HG02870 (cell line): ENCODE measurements at regions not wholly inside any gene's neighbourhood (a gene's known extent, or its start where the extent isn't known, plus 50 kb on each side); places are given as distances from the start of the nearest gene placed in this dataset.

Source experiments
- ATAC-seq: cut with Tn5 transposase; IDR thresholded peaks from one replicate; pipeline ENCODE4 v1.9.1; 2021; ENCODE audit warnings: mild to moderate bottlenecking, moderate library complexity; ENCODE audit not compliant: unreplicated experiment

DNA sequence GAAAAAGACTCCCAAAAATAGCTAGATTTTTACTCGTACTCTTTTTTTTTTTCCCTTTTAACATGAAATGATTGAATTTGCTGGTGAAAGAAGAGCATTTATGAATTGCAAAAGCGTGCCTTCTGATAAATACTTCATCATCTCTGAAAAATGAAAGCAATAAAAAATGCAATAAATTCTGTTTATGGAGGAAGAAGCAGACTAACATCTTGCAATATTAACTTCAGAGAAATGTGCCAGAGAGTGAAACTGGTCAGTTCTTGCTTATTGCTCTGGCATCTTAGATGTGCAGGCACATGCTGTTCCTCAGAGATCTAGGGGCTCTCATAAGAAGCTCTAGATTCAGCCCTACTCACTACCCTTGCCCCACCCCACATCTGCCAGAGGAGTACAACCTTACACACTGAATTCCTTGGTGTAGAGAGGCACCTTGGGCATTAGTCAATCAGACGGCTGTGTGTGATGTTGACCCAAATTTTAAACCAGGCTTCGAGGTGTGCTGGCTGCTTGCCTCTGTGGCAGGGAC lies 891.1 kb upstream of the GHITM start:
- ATAC-seq = no peak

DNA sequence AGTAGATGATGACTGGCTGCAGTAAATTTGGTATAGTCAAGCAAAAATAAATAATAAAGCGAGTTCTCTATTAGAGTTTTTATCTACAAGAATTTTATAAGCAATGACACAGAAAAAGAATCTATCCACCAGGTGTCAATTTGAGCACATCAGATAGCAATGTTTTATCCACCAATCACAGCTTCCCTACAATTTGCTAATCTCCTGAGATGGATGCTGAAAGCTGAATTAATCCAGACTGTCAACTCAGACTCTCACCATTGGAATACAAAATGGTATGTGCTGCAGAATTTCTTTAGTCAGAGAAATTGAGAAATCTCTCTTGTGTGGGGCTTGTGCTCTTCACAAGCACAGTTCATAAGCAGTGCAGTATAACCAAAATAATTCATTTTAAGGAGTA lies 888.9 kb upstream of the GHITM start:
- no peak for ATAC-seq

DNA sequence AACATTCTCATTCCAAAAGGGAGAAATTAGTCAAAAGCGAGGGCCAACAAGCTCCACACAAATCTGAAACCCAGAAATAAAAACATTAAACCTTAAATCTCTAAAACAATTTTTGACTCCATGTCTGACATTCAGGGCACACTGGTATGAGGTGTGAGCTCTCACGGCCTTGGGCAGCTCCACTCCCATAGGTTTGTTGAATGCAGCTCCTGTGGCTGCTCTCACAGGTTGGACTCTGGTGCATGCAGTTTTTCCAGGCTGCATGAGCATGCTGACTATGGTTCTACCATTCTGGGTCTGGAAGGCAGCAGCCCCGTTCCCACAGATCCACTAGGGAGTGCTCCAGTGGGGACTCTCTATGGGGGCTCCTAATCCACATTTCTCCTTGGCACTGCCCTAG lies 887.1 kb upstream of the GHITM start:
- ATAC-seq = no peak

DNA sequence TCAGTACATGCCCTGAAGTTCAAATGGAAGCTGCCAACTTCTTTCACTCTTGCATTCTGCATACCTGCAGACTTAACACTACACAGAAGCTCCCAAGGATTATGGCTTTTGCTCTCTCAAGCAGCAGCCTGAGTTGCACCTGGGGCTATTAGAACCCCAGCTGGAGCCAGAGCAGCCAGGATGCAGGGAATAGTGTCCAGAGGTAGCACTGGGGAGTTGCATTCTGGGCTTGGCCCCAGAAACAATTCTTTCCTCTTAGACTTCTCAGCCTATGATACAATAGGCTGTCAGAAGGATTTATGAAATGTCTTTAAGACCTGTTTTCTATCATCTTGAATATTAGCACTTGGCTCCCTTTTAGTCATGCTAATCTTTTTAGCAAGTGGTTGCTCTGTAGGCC lies 886.7 kb upstream of the GHITM start:
- no peak for ATAC-seq

DNA sequence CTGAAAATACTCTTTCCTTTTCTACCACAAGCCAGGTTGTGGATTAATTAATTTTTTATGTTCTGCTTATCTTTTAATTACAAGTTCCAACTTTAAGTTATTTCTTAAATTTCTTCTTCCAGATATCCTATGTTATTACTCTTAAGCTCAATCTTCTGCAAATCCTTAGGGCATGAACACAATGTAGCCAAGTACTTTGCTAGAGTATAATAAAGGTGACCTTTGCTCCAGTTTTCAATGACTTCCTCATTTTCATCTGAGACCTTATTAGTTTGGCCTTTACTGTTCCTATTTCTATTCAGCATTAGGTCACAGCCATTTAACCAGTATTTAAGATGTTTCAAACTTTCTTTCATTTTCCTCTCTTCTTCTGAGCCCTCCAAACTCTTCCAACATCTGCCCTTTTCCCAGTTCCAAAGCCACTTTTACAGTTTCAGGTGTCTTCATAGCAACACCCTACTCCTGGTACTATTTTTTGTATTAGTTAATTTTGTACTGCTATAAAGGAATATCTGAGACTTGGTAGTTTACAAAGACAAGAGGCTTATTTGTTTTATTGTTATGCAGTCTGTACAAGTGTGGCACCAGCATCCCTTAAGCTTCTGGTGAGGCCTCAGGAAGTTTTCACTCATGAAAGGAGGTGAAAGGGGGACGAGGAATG lies 886.2 kb upstream of the GHITM start:
- ATAC-seq = no peak

DNA sequence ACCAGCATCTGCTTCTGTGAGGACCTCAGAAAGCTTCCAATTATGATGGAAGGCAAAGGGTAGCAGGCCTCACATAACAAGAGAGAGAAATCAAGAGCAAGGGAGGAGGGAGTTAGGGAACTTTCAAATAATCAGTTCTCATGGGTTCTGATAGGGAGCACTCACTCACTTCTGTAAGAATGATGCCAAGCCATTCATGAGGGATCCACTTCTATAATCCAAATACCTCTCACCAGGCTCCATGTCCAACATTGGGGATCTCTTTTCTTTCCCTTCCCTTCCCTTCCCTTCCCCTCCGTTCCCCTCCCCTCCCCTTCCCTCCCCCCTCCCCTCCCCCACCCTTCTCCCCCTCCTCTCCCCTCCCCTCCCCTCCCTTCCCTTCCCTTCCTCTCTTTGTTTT lies 884.6 kb upstream of the GHITM start:
- no peak for ATAC-seq

DNA sequence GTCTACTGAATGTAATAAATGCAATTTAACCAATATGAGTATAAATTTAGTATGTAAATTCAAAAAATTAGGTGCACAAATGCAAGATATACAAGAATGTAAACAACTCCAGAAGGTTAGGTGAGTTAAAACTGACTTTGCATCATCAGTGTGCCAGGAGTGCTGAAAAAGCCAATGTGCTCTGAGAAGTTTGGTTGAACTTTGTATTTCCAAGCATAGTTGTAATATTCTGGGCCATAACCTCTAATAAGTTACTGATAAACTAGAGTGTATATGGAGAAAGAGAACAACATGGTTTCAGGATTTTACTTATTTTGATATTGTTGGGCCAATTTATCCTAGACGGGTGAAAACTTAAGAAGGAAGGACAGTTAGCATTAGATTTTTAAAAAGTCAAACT lies 876.9 kb upstream of the GHITM start:
- ATAC-seq = no peak

DNA sequence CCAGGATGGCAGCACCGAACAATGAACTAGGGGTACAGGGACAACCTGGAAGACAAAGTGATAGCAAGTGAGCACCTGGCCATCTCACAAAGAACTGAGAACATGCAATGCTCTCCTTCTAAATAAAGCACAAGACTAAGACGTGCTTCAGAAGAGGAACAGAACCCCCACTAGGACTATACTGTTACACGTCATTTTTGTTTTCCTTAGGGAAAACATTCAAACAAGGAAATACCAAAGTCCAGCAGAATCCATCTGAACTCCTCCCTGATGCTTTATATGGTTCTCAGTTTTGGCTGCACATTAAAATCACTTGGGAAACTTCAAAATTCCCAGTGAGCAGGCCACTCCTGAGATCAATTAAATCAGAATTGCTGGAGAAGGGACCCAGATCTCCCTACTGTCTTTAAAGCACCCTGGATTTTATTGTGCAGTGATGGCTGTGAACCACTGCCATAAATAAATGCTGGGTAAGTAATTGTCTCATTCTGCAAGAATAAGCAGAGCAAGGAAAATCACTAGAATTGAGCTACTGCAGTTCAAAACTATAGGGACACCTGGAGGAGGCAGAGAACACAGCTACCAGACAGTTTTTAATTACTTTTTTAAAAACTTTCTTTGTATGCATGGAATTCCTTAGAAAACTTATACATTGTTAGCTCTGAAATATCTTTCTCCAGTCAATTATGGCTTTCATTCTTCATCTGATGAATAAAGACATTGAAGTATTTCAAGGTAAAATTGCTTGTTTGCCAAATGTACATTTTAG lies 866.5 kb upstream of the GHITM start:
- ATAC-seq = no peak

DNA sequence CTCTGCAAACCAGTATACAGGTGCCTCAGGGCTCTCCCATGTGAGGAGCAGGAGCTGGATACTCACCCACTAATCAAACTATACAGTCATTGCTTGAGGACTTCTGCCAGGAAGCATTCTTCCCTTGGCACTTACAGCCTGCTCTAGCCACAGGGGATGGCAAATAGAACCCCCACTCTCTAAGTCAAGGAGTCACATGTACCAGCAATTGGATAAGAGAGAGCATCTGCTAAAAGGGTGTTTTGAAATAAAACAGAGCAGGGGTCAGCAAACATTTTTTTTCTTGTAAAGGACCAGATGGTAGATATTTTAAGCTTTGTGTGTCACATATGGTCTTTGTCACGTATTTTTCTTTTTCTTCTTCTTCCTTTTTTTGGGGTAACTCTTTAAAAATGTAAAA lies 865.2 kb upstream of the GHITM start:
- ATAC-seq = no peak

DNA sequence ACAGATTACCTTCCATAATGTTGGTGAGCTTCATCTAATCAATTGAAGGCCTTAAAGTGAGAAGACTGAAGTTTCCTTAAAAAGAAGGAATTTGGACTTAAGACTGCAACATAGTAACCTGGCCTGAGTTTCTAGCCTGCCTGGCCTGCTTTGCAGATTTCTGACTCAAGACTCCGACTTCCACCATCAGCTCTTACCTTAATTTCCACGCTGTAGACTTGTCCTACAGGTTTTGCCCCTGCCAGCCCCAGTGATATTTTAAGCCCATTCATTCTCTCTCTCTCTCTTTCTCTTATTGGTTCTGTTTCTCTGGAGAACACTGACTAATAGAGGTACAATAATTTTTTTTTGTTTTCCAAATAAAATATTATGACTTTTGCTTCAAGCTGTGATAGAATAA lies 862.3 kb upstream of the GHITM start:
- ATAC-seq = no peak

DNA sequence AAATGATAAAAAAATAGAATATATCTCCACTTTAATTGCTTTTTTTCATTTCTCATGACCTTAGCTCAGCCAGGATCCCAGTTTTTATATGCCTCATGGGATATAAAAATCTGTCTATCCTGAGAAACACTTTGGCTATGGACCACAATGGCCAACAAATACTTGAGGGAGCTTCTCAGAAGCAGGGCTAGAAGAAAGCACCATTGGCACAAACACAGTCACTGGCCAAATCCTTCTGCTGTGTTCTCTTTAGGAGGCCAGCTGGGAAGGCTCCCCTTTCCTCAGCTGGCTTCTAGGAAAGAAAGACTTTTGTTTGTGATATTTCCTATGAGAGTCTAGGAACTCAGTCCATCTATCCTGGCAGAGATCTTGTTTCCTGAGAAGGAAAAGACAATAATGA lies 856.2 kb upstream of the GHITM start:
- ATAC-seq = no peak

DNA sequence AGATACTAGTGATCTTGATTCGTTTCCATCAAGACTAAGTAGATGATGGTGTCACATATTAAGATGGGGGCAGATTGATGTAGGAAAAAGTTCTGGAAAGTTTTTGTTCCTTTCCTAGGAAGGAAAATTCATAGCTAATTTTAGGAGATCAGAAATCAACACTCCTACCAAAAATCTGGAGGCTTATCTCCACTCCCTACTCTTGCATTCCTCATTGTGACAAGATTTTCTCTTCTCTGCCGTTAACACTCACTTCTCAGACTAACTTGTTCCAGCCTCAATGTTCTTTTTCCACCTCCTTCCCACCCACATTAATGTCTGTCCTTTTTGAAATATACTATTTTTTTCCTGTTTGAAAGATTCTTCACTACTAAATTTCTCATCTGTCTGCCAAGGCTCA lies 851.9 kb upstream of the GHITM start:
- no peak for ATAC-seq

DNA sequence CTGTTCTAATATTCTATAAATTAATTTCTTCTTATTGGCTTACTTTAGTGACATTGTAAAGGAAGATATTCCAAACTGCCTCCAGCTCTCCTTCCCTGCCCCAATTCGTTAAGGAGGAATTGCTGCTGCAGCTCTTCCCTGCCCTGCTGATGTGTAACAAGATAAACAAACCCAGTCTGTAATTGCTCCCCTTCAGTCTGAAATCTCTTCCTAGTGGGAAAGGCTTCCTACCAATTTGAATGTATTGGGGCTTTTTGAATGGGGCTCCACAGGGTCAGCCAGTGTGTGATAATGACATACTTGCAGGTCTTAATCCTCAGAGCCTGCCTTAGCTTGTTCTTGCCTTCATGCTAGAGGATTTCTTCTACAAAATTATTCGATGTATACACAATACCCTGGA lies 849.9 kb upstream of the GHITM start:
- ATAC-seq = no peak

DNA sequence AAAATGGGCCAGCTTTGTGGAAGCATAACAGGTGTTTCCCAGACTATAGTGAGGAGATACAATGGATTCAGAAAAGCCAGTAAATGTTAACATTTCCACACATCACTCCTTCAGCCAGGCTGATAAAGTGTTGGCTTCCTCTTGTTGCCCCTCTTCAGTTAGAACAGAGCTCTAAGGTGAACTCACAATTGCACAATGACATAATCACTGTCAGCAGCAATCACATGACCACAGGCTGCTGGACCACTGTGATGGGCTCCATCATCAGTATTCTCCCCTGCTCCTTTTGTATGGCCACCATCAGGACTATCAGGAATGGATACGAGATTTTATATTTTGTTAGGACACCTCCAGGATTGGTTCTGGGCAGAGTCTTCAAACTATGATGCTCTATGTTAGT lies 849.4 kb upstream of the GHITM start:
- ATAC-seq = no peak

DNA sequence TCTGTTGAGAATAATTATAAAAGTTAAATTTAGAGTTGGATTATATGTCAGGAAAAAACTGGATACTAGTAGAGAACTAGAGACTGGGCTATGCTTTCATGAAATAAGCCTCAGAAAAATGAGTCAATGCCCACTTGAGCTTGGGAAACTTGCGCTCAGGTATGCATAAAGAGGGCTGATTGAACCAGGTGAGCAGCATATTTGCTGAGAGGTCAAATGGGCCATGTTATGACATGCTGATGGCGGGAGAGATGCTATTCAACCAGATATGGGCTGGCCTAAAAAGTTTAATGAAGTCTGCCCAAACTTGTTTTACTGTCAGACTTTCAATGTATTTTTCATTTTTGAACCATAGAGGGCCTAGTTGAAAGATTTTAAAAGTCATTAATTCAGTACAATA lies 837.6 kb upstream of the GHITM start:
- no peak for ATAC-seq

DNA sequence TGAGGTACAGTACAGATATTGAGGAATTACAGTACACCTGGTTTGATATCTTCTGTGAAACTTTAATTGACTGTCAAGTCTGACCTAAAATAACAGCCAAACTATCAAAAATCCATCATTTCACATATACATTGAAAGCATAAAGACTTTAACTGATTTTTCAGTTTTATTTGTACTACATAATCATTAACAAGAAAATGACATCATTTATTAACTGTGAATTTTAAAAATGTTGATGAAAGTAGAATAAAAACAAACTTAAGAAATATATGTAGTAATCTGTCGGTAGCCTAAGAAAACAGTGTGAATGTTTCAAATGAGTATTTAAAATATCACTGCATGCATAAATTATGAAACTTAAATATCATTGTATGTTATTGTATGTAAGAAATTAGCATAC lies 836.7 kb upstream of the GHITM start:
- ATAC-seq = no peak

DNA sequence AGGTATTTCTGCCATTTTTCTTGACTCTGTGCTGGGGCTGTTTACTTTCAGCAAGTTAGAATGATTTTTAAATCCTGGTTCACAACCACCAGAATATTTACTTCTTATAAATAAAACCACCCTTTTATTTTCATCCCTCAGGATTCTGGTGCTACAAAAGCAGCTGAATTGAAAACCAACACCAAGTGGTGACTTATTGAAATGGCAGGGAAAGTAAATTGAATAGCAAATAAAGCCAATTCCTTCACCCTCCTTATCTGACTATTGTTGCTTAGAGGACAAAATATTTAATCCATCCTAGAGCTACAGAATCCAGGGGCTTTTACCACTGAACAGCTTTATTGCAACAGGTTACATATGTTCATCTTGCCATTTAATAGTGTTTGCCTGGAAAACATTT lies 828.6 kb upstream of the GHITM start:
- no peak for ATAC-seq

DNA sequence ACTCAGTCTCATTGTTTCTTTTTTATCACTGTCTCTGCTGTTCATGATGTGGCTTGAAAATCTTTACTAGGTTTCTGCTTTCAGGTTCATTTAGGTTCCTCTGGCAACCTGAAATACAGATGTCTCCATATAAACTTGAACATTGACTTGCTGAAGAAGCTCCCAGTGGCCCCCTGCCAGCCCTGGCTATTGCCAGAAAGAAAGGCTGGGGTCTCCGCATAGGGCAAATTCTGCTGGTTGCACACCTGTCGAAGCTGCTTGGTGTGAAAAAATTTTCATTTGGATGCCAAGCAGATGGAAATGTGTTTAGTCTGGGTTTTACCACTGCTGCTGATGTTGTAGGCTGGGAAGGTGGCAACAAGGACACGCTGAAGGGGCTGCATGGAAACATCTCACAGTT lies 826.7 kb upstream of the GHITM start:
- ATAC-seq = no peak

DNA sequence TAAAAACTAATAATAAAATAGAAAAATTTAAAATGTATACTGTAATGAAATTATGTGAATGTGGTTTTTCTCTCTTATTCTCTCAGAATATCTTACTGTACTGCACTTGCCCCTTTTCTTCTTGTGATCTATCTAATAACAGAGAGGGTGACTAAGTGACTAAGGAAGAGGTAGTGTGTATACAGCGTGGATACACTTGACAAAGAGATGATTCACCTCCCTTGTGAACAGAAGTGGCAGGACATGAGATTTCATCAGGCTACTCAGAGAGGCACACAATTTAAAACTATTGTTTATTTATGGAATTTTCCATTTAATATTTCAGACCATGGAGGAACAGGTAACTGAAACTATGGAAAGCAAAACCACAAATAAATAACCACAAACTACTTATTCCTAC lies 806.6 kb upstream of the GHITM start:
- no peak for ATAC-seq

DNA sequence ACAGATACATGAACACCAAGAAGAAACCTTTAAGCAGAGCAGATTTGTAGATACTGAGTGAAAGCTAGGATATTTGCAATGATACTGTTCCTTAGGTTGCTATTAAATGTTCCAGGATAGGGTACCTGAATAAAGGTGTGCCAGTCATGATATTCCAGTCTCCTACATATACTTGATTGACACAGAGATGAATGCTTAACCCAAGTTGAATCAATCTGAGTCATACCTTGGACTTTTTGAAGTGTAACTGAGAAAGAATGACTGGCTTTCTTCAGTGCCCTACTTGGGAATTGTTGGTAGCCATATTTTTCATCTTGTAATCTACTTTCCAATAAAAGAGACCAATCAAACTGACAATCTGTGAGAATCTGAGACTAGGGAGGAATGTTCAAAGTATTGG lies 805.7 kb upstream of the GHITM start:
- ATAC-seq = no peak

DNA sequence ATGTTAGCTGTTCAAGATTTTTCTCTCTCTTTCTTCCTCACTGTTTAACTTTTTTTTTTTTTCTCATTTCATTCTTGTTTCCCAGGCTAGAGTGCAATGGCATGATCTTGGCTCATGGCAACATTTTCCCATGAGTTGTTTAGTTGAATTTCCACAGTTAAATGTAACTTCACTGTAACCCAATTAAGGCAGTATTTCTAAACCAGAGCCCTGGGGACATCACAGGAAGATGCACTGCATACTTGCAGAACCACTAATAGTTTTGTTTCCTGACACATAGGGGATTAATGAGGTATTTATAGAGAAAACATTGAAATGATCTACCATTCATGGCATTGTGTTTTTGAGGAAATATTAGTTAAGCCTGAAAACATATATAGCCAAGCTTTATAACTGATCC lies 795.6 kb upstream of the GHITM start:
- no peak for ATAC-seq

DNA sequence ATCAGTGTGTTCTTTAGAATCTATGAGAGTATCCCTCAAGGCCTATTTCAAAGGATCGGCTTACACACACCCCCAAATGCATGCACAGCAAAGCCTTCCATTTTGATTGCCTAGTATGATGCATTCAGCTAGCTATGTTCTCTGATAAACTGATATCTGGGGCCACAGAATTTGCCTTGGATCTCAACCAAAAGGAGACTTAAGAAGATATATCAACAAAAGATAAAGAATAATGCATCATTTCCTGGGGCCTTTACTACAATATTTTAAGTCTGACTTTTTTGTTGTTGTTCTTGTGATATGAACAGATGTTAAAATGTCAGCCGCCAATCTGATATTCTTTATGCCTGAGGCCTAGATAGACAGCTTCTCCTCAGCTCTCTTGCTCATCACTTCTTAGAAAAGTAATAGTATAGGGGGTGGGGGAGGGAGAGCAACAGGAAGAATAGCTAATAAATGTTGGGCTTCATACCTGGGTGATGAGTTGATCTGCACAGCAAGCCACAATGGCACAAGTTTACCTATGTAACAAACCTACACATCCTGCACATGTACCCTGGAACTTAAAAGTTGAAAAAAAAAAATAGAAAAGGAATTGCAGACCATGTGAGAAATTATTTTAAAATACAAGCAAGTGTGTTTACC lies 792.9 kb upstream of the GHITM start:
- no peak for ATAC-seq
